Skeletal muscle cell (primary cell): ENCODE measurements at regions not wholly inside any gene's neighbourhood (a gene's known extent, or its start where the extent isn't known, plus 50 kb on each side); places are given as distances from the start of the nearest gene placed in this dataset.
"Not testable (repeated sequence)": the region's sequence is repeated elsewhere in the genome, so short reads cannot be mapped to it uniquely, and the experiment has no call there.

Experiments used
- DNase-seq: peaks from one replicate; pipeline ENCODE4 v3.0.0-alpha.2; 2010; ENCODE audit warnings: low read depth
- H3K4me3 ChIP-seq: 2 replicates; pipeline ENCODE4 v1.5.1; 2011; ENCODE audit warnings: low read depth, mild to moderate bottlenecking, control low read depth, low read length, moderate library complexity

- no peak overlapping the region for H3K4me3 ChIP-seq
- no peak for DNase-seq
Measured at GRCh38 chr13:42373048-42373812, 101.3 kb downstream of the AKAP11 start.

GRCh38 chr13:42375663-42376062 is 103.7 kb downstream of the AKAP11 start:
- DNase-seq = no peak
- no peak overlapping the region for H3K4me3 ChIP-seq

- DNase-seq = no peak
Measured at GRCh38 chr13:42377640-42378382, 105.9 kb downstream of the AKAP11 start.

GRCh38 chr13:42378383-42378780 is 106.4 kb downstream of the AKAP11 start:
- no peak overlapping the region for H3K4me3 ChIP-seq
- DNase-seq = no peak

More at GRCh38 chr13:42377640-42378382, 105.9 kb downstream of the AKAP11 start:
- no peak overlapping the region for H3K4me3 ChIP-seq

GRCh38 chr13:42379241-42379640 is 107.3 kb downstream of the AKAP11 start:
- H3K4me3 ChIP-seq = no peak overlapping the region
- DNase-seq = no peak

GRCh38 chr13:42380420-42381164 is 108.6 kb downstream of the AKAP11 start:
- no peak for DNase-seq
- H3K4me3 ChIP-seq = no peak overlapping the region

GRCh38 chr13:42381165-42381425 is 109.1 kb downstream of the AKAP11 start:
- H3K4me3 ChIP-seq = no peak overlapping the region
- DNase-seq = no peak

GRCh38 chr13:42381426-42381825 is 109.5 kb downstream of the AKAP11 start:
- not testable (repeated sequence) for DNase-seq

GRCh38 chr13:42383025-42383424 is 111.1 kb downstream of the AKAP11 start:
- H3K4me3 ChIP-seq = no peak overlapping the region
- no peak for DNase-seq

More at GRCh38 chr13:42381426-42381825, 109.5 kb downstream of the AKAP11 start:
- H3K4me3 ChIP-seq = not testable (repeated sequence)

- H3K4me3 ChIP-seq = no peak overlapping the region
- no peak for DNase-seq
Measured at GRCh38 chr13:42384265-42384664, 112.3 kb downstream of the AKAP11 start.

GRCh38 chr13:42388326-42388725 is 116.4 kb downstream of the AKAP11 start:
- no peak for DNase-seq
- H3K4me3 ChIP-seq = no peak overlapping the region

- no peak for DNase-seq
- no peak overlapping the region for H3K4me3 ChIP-seq
Measured at GRCh38 chr13:42389041-42389440, 117.1 kb downstream of the AKAP11 start.

- DNase-seq = no peak
Measured at GRCh38 chr13:42392180-42392579, 120.2 kb downstream of the AKAP11 start.

GRCh38 chr13:42392716-42393572 is 121.0 kb downstream of the AKAP11 start:
- no peak for DNase-seq
- no peak overlapping the region for H3K4me3 ChIP-seq

More at GRCh38 chr13:42392180-42392579, 120.2 kb downstream of the AKAP11 start:
- H3K4me3 ChIP-seq = no peak overlapping the region

- DNase-seq = no peak
- H3K4me3 ChIP-seq = no peak overlapping the region
Measured at GRCh38 chr13:42393573-42394360, 121.8 kb downstream of the AKAP11 start.

GRCh38 chr13:42394361-42394708 is 122.4 kb downstream of the AKAP11 start:
- DNase-seq = no peak
- H3K4me3 ChIP-seq = no peak overlapping the region

- H3K4me3 ChIP-seq = no peak overlapping the region
- DNase-seq = no peak
Measured at GRCh38 chr13:42394711-42395085, 122.7 kb downstream of the AKAP11 start.

- no peak for DNase-seq
- H3K4me3 ChIP-seq = no peak overlapping the region
Measured at GRCh38 chr13:42395086-42395821, 123.3 kb downstream of the AKAP11 start.
